Stomach (tissue), 8 donors: ENCODE measurements at regions not wholly inside any gene's neighbourhood (a gene's known extent, or its start where the extent isn't known, plus 50 kb on each side); places are given as distances from the start of the nearest gene placed in this dataset.

ENCODE experiments used
- DNase-seq, 2 donors: peaks; one replicate each; pipeline versions ENCODE4 v3.0.0 to v3.0.0-alpha.2; 2013 to 2019
- H3K27ac ChIP-seq, 5 donors: fragments of 200-600 bp in 4 of 5; sonication (generic) in 4 of 5; one replicate each; pipeline ENCODE4 v1.5.1; 2013 to 2019; ENCODE audit warnings: mild to moderate bottlenecking in 1 of 5, moderate library complexity in 1 of 5
- H3K27me3 ChIP-seq, 3 donors: fragments of 200-600 bp; sonication (generic); one replicate each; pipeline ENCODE4 v1.5.1; 2017 to 2019; ENCODE audit warnings: mixed run types in 1 of 3
- H3K36me3 ChIP-seq, 4 donors: fragments of 200-600 bp; sonication (generic); 1 replicate in 3 of 4; 2 replicates in 1 of 4; pipeline ENCODE4 v1.5.1; 2016 to 2019
- H3K4me1 ChIP-seq, 4 donors: fragments of 200-600 bp; sonication (generic); one replicate each; pipeline ENCODE4 v1.5.1; 2016 to 2019
- H3K4me3 ChIP-seq, 4 donors: fragments of 200-600 bp; sonication (generic) in 3 of 4; one replicate each; pipeline ENCODE4 v1.5.1; 2016 to 2019; ENCODE audit warnings: mild to moderate bottlenecking in 1 of 4
- H3K9me3 ChIP-seq, 4 donors: fragments of 200-600 bp; sonication (generic); one replicate each; pipeline ENCODE4 v1.5.1; 2016 to 2019
- EP300 ChIP-seq: sonication (generic); formaldehyde crosslinking; IDR thresholded peaks from one replicate; pipeline ENCODE4 v1.6.1; 2017; ENCODE audit warnings: antibody characterized with exemption
- POLR2A ChIP-seq, 4 donors: fragments of 450-650 bp; IDR thresholded peaks; one replicate each; pipeline ENCODE4 v1.6.1; 2016; ENCODE audit warnings: antibody characterized with exemption in 4 of 4, control low read depth in 2 of 4, mild to moderate bottlenecking in 1 of 4, moderate library complexity in 1 of 4
- POLR2AphosphoS5 ChIP-seq, 3 donors: sonication (generic); formaldehyde crosslinking; IDR thresholded peaks; one replicate each; pipeline ENCODE4 v1.6.1; 2016; ENCODE audit warnings: antibody characterized with exemption in 3 of 3
- WGBS, 5 donors: extraction: QIAGEN DNeasy Blood & Tissue Kit in 3 of 5; methylation state at CpG; one replicate each; pipeline versions ENCODE4 v1.1.5 to v1.1.7; 2013 to 2018; 5-methylcytosine and 5-hydroxymethylcytosine counted together
- intact Hi-C: fragments of 100-400 bp; cut with DNase I; formaldehyde crosslinking; loops from one replicate; pipeline ENCODE4 v1.15.1; 2023; ENCODE audit warnings: low total_unique reads
- TF ChIP-seq, protein P1 (sequence below), 7 experiments: fragments of 450-650 bp in 4 of 7; fragments of 200-600 bp in 3 of 7; sonication (generic) in 3 of 7; IDR thresholded peaks; one replicate each; pipeline ENCODE4 v1.5.1; 2016 to 2019; ENCODE audit warnings: antibody characterized with exemption in 7 of 7, control low read depth in 2 of 7, mild to moderate bottlenecking in 1 of 7
- donor health status: healthy with polysubstance abuse.
- donor health status: Bipolar disorder and iron deficiency.
- donor health status: healthy.

DNA sequence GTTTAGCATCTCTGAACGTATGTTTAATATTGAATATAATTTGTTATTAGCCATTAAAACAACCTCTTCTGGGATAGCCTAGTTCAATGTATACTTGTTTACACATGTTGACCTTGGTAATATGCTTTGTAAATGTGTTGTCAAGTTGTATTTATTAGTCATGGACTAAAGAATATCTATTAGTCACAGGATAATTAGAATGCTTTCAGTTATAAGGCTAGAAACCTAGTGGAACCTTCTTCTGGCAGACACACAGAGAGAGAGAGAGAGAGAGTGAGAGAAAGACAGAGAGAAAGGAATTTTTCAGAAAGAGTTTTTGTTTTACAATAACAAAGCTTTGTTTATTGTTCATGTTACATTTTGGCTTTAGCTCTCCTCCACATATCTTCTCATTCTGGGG is 181.1 kb upstream of the APP start:
- Histone ChIP-seq H3K27ac (no peak overlapping the region), H3K4me1 (no peaks in the 10 kb centered on the region), H3K9me3 (no peaks in the 10 kb centered on the region), H3K36me3 (no peaks in the 10 kb centered on the region), H3K27me3 (no peaks in the 10 kb centered on the region), H3K4me3 (no peak overlapping the region)
- intact Hi-C loops, result no loop called here
- WGBS, 5 donors, result 0% methylated on average over 1 of the region's 1 CpG
- no peak for DNase-seq
- TF ChIP-seq POLR2AphosphoS5 (IDR thresholded peaks at IDR 0.05) (no peak), EP300 (no peak), POLR2A (IDR thresholded peaks at IDR 0.05) (no peak)
- TF ChIP-seq, protein P1, sequence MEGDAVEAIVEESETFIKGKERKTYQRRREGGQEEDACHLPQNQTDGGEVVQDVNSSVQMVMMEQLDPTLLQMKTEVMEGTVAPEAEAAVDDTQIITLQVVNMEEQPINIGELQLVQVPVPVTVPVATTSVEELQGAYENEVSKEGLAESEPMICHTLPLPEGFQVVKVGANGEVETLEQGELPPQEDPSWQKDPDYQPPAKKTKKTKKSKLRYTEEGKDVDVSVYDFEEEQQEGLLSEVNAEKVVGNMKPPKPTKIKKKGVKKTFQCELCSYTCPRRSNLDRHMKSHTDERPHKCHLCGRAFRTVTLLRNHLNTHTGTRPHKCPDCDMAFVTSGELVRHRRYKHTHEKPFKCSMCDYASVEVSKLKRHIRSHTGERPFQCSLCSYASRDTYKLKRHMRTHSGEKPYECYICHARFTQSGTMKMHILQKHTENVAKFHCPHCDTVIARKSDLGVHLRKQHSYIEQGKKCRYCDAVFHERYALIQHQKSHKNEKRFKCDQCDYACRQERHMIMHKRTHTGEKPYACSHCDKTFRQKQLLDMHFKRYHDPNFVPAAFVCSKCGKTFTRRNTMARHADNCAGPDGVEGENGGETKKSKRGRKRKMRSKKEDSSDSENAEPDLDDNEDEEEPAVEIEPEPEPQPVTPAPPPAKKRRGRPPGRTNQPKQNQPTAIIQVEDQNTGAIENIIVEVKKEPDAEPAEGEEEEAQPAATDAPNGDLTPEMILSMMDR (IDR thresholded peaks at IDR 0.05), result no peak

DNA sequence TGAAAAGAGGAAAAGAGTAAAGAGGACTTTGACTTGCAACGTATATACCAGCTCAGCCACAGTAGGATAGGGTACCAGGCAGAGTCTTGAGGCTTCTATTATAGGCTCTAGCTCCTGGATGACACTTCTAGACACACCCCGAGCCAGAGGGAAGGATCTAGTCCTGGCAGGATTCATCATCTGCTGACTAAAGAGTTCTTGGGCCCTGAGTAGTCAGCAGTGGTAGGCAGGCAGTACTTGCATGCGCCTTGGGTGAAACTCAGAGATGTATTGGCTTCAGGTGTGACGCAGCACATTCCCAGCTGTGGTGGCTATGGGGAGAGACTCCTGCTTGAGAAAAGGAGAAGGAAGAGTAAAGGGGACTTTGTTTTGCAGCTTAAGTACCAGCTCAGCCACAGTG is 162.3 kb upstream of the APP start:
- WGBS, 5 donors, result 77 to 88% (median 80%) methylated on average over 4 of the region's 4 CpGs
- Histone ChIP-seq H3K9me3 (no peaks in the 10 kb centered on the region), H3K27ac (no peak overlapping the region), H3K27me3 (no peaks in the 10 kb centered on the region), H3K4me3 (no peak overlapping the region), H3K36me3 (no peaks in the 10 kb centered on the region), H3K4me1 (no peaks in the 10 kb centered on the region)
- intact Hi-C loops, result no loop called here
- DNase-seq, result no peak
- TF ChIP-seq POLR2A (IDR thresholded peaks at IDR 0.05), result no peak
- no peak for TF ChIP-seq POLR2AphosphoS5 (IDR thresholded peaks at IDR 0.05)

DNA sequence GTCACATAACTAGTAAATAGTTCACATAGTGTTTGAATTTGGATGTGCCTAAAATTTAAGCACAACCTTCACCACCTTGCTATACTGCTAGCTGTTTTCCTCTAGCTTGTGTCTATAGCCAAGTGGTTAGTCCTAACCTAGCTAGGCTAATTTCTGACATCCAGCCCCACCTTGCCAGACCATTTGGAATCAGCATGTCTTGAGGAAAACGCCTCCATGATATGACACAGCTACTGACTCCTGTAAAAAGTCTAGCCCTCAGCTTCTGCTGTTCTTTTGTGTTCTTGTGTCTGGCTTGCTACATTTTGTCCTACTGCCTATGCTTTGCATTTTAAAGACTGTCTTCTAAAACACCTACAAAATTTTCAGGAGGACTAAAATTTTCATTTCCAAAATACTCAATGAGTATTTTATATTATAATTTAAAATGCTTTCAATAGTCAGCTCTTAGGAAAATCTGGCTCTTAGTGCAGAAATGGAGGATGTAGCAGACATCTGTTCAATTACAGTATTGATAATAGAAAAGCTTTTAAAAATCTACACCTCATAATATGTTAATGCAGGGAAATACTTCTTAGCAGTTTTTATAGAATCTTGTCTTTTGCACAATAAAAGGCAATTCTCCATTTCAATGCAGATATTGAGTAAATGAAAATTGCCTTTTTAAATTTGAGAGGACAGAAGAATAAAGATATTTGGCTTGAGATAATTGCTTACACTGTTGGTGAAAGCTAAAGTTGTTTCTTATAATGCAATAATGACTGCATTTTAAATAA is 160.8 kb upstream of the APP start:
- no peaks in the 10 kb centered on the region for H3K4me1 ChIP-seq
- intact Hi-C loops, result no loop called here
- no peaks in the 10 kb centered on the region for H3K9me3 ChIP-seq
- 57 to 70% (median 67%) methylated on average over 1 of the region's 1 CpG for WGBS, 5 donors
- TF ChIP-seq, protein P1 (IDR thresholded peaks at IDR 0.05), result no peak
- H3K27me3 ChIP-seq, result no peaks in the 10 kb centered on the region
- DNase-seq, result no peak
- H3K36me3 ChIP-seq, result no peaks in the 10 kb centered on the region
- no peak overlapping the region for H3K27ac ChIP-seq
- H3K4me3 ChIP-seq, result no peak overlapping the region

DNA sequence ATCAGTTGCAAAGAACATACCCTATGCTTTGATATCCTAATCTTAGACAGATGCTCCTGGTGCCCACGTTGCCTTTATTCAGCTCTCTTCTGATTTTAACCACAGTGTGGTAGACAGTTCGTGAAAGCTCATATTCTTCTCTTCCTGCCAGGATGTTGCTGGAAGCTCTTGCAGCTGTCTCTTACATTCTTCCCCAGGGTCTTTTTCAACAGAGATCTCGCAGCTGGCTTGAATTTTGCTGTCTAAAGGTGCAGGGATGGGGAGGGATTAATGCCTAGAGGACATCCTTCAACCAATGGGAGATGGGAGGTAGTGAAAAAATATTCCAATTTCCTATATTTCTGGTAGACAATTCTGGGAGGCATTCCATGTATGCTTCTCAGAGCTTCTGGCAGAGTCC is 150.0 kb upstream of the APP start:
- Histone ChIP-seq H3K4me1 (peaks cover 0 to 8% (median 3%) of the 10 kb centered on the region in 4 donors), H3K4me3 (no peak overlapping the region), H3K27ac (no peak overlapping the region)

DNA sequence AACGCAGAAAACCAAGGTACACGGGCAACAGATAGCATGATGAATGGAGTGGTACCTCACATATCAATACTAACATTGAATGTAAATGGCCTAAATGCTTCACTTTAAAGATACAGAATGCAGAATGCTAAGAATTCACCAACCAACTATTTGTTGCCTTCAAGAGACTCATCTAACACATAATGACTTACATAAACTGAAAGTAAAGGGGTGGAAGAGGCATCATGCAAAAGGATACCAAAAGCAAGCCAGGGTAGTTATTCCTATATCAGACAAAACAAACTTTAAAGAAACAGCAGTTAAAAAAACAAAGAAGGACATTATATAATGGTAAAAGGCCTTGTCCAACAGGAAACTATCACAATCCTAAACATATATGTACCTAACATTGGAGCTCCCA is 137.1 kb upstream of the APP start:
- no peak overlapping the region for H3K27ac ChIP-seq
- TF ChIP-seq POLR2A (IDR thresholded peaks at IDR 0.05) (no peak), POLR2AphosphoS5 (IDR thresholded peaks at IDR 0.05) (no peak), EP300 (no peak)
- TF ChIP-seq, protein P1 (IDR thresholded peaks at IDR 0.05), result no peak
- WGBS, 5 donors, result 86 to 93% (median 87%) methylated on average over 2 of the region's 2 CpGs
- no peaks in the 10 kb centered on the region for H3K27me3 ChIP-seq
- no peaks in the 10 kb centered on the region for H3K36me3 ChIP-seq
- no peak for DNase-seq
- peaks cover 0 to 10% (median 3%) of the 10 kb centered on the region in 4 donors for H3K9me3 ChIP-seq
- no peaks in the 10 kb centered on the region for H3K4me1 ChIP-seq
- H3K4me3 ChIP-seq, result no peak overlapping the region
- intact Hi-C loops, result no loop called here

More for the DNA sequence above, 150.0 kb upstream of the APP start:
- H3K9me3 ChIP-seq, result no peaks in the 10 kb centered on the region
- WGBS, 5 donors, result 50 to 67% (median 61%) methylated on average over 3 of the region's 3 CpGs
- H3K36me3 ChIP-seq, result no peaks in the 10 kb centered on the region
- H3K27me3 ChIP-seq, result no peaks in the 10 kb centered on the region
- peak in 1 of 2 donors; percentile 9 for DNase-seq
- intact Hi-C loops, result no loop called here
- TF ChIP-seq, protein P1 (IDR thresholded peaks at IDR 0.05), result no peak
